Esophagus squamous epithelium (tissue), 5 donors: ENCODE measurements at regions not wholly inside any gene's neighbourhood (a gene's known extent, or its start where the extent isn't known, plus 50 kb on each side); places are given as distances from the start of the nearest gene placed in this dataset.

ENCODE experiments used
- DNase-seq: peaks from one replicate; lab custom pipeline; 2025; lab: John Stamatoyannopoulos, UW
- H3K27ac ChIP-seq, 4 donors: fragments of 200-600 bp; sonication (generic); one replicate each; pipeline ENCODE4 v1.5.1; 2016 to 2019; ENCODE audit warnings: mild to moderate bottlenecking in 1 of 4
- H3K27me3 ChIP-seq, 4 donors: fragments of 200-600 bp; sonication (generic); 1 replicate in 3 of 4; 2 replicates in 1 of 4; pipeline versions ENCODE4 v1.5.1 to v1.6.0; 2017 to 2021; ENCODE audit warnings: antibody characterized with exemption in 1 of 4
- H3K36me3 ChIP-seq, 3 donors: fragments of 200-600 bp; sonication (generic); one replicate each; pipeline ENCODE4 v1.5.1; 2016 to 2019
- H3K4me1 ChIP-seq, 3 donors: fragments of 200-600 bp; sonication (generic); one replicate each; pipeline ENCODE4 v1.5.1; 2017 to 2019
- H3K4me3 ChIP-seq, 4 donors: fragments of 200-600 bp; sonication (generic); 1 replicate in 3 of 4; 2 replicates in 1 of 4; pipeline ENCODE4 v1.5.1; 2016 to 2019; ENCODE audit warnings: mild to moderate bottlenecking in 2 of 4, moderate library complexity in 1 of 4
- H3K9me3 ChIP-seq, 3 donors: fragments of 200-600 bp; sonication (generic); one replicate each; pipeline ENCODE4 v1.5.1; 2016 to 2019
- CTCF ChIP-seq, 6 experiments: fragments of 450-650 bp in 4 of 6; fragments of 200-600 bp in 2 of 6; sonication (generic) in 2 of 6; IDR thresholded peaks; one replicate each; pipeline ENCODE4 v1.5.1; 2016 to 2019; ENCODE audit warnings: antibody characterized with exemption in 6 of 6, mild to moderate bottlenecking in 4 of 6, moderate library complexity in 4 of 6
- POLR2A ChIP-seq, 4 donors: fragments of 450-650 bp; IDR thresholded peaks; one replicate each; pipeline ENCODE4 v1.6.1; 2017; ENCODE audit warnings: antibody characterized with exemption in 4 of 4, mild to moderate bottlenecking in 4 of 4, moderate library complexity in 3 of 4
- WGBS, 2 donors: methylation state at CpG; one replicate each; pipeline ENCODE4 v1.1.5; 2018; 5-methylcytosine and 5-hydroxymethylcytosine counted together
- intact Hi-C: fragments of 100-400 bp; cut with DNase I; formaldehyde crosslinking; loops from one replicate; pipeline ENCODE4 v1.15.0; 2022
- donor health status: DM: yes; HTN: yes; CAD: no.

DNA sequence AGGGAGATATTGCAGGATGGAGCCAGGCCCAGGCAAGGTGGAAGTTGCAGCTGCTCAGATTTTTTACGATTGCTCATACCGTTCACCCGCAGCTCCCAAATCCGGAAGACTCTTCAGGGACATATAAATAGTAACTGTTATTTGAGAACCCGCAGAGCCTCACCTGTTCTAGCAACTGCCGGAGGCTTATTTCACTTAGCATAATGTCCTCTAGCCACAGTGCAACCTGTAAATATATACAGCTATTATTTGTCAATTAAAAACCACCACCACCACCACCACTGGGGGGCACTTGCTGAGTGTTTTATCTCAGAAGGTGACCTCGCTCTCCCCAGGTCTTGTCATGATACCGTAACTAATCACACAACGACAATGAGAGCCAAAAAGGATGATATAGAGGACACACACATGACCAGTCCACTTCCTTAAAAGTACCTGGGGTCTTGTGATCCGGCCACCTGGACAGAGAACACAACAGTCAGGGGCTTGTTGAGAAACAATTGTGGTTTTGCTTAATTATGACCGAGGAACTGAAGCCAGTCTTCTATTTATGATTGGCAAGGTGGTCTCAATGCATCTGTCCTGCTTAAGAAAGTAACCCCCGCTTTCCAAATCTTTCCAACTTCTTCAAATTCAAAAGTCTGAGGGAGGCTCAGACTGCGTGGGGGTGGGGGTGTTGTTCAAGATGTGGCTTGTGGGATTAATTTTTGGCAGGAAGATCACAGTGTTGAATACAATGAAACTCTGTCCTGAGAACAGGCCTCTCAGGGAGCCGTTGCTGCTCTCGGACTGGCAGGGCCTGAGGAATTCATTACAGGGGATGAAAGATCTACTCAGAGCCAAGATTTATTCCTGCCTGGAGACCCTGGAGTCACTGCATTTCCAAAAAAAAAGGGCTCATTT lies 72.3 kb upstream of the PRNP start:
- TF ChIP-seq CTCF (IDR thresholded peaks at IDR 0.05) (peak; percentile 38 to 73 (median 52)), POLR2A (IDR thresholded peaks at IDR 0.05) (no peak)
- Histone ChIP-seq H3K4me1 (peaks cover 0 to 10% (median 8%) of the 10 kb centered on the region in 3 donors), H3K27ac (peak overlapping the region in 1 of 4 donors; percentile 25), H3K36me3 (no peaks in the 10 kb centered on the region), H3K27me3 (peaks cover 0 to 7% (median 0%) of the 10 kb centered on the region in 4 donors), H3K4me3 (no peak overlapping the region), H3K9me3 (no peaks in the 10 kb centered on the region)
- WGBS, 2 donors, result 16 to 27% methylated on average over 14 to 15 of the region's 15 CpGs
- intact Hi-C loops, result loop anchor here (10.0 kb wide), 1 partner anchor 491 kb away; no protein-coding TSS in a partner anchor
- DNase-seq, result peak; percentile 11

DNA sequence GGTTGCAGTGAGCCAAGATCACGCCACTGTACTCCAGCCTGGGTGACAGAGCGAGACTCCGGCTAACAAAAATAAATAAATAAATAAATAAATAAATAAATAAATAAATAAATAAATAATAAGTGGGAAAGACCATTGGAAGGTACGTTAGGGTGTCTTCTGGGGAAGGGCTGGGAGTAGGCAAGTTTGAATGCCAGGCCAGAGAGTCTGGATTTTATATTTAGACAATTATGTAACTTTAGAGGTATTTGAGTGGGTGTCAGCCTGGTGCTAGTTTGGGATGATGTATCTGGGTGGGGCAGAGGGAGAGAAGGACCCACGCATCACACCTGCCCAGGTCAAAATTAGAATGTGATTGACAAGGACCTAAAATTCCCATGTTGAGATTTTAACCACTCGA lies 73.1 kb upstream of the PRNP start:
- Histone ChIP-seq H3K27me3 (peaks cover 0 to 9% (median 0%) of the 10 kb centered on the region in 4 donors), H3K4me3 (no peak overlapping the region), H3K4me1 (peaks cover 0 to 10% (median 8%) of the 10 kb centered on the region in 3 donors), H3K9me3 (no peaks in the 10 kb centered on the region), H3K27ac (no peak overlapping the region), H3K36me3 (no peaks in the 10 kb centered on the region)
- WGBS, 2 donors, result 66 to 70% methylated on average over 6 of the region's 6 CpGs
- DNase-seq, result no peak
- intact Hi-C loops, result loop anchor here (10.0 kb wide), 1 partner anchor 492 kb away; no protein-coding TSS in a partner anchor
- TF ChIP-seq CTCF (IDR thresholded peaks at IDR 0.05) (no peak), POLR2A (IDR thresholded peaks at IDR 0.05) (no peak)

DNA sequence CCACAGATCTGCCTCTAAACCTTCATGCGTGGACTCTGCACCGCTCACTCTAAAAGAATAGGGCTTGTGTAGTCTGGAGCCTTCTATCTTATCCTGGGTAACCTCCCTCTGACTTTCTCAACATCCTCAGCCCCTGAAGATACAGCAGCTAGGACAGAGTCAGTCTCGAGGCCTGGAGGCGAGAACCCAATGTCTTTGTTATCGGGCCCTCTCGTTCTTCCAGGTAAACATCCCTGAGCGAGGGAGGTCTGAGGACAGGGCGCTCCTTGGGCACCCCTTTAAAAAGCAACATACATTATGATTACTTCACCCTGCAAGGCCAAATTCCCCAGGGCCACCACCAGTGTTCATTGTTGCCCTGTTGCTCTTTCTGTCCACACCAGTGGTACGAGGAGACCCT lies 75.4 kb upstream of the PRNP start:
- intact Hi-C loops, result loop anchor here (10.0 kb wide), 1 partner anchor 494 kb away; no protein-coding TSS in a partner anchor
- WGBS, 2 donors, result 91 to 96% methylated on average over 7 of the region's 9 CpGs

GRCh38 chr20:4609511-4609910 lies 76.7 kb upstream of the PRNP start:
- TF ChIP-seq CTCF (IDR thresholded peaks at IDR 0.05) (no peak), POLR2A (IDR thresholded peaks at IDR 0.05) (no peak)
- intact Hi-C loops, result loop anchor here (2.0 kb wide), 1 partner anchor 111 kb away; the partner anchor contains the start of gene PRND
- Histone ChIP-seq H3K4me1 (peaks cover 0 to 10% (median 6%) of the 10 kb centered on the region in 3 donors), H3K9me3 (no peaks in the 10 kb centered on the region), H3K4me3 (no peak overlapping the region), H3K27ac (no peak overlapping the region), H3K27me3 (peaks cover 0 to 21% (median 0%) of the 10 kb centered on the region in 4 donors), H3K36me3 (no peaks in the 10 kb centered on the region)
- WGBS, 2 donors, result 89 to 96% methylated on average over 5 of the region's 5 CpGs
- DNase-seq, result no peak

More for the DNA sequence above, 75.4 kb upstream of the PRNP start:
- Histone ChIP-seq H3K36me3 (no peaks in the 10 kb centered on the region), H3K4me1 (peaks cover 0 to 10% (median 8%) of the 10 kb centered on the region in 3 donors), H3K9me3 (no peaks in the 10 kb centered on the region), H3K27ac (no peak overlapping the region), H3K4me3 (no peak overlapping the region), H3K27me3 (peaks cover 0 to 18% (median 0%) of the 10 kb centered on the region in 4 donors)
- TF ChIP-seq CTCF (IDR thresholded peaks at IDR 0.05) (no peak), POLR2A (IDR thresholded peaks at IDR 0.05) (no peak)
- DNase-seq, result no peak

DNA sequence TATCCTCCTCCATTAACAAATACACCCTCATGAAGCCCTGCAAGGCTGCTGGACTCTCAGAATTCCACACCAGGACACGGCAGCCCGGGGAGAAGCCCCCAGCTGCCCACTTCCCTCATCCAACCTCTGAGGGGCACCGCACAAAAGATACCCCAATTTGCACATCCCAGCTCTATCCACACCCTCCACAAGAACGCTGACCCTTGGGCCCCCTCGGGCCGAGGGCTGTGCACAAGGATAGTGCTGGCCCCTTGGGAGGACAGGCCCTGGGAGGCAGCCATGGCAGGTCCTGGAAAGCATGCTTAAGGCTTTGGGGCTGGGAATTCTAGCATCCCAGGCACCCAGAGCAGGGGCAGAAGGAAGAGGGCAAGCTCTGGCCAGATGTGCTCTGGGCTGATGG lies 77.4 kb upstream of the PRNP start:
- H3K9me3 ChIP-seq, result no peaks in the 10 kb centered on the region
- DNase-seq, result no peak
- H3K27ac ChIP-seq, result no peak overlapping the region
- TF ChIP-seq CTCF (IDR thresholded peaks at IDR 0.05) (no peak), POLR2A (IDR thresholded peaks at IDR 0.05) (no peak)
- peaks cover 0 to 27% (median 0%) of the 10 kb centered on the region in 4 donors for H3K27me3 ChIP-seq
- no peaks in the 10 kb centered on the region for H3K36me3 ChIP-seq
- peaks cover 0 to 4% (median 4%) of the 10 kb centered on the region in 3 donors for H3K4me1 ChIP-seq
- 89 to 90% methylated on average over 2 to 5 of the region's 6 CpGs for WGBS, 2 donors
- H3K4me3 ChIP-seq, result no peak overlapping the region
- intact Hi-C loops, result loop anchor here (2.0 kb wide), 1 partner anchor 112 kb away; the partner anchor contains the start of gene PRND
